ENCODE measurements at regions not wholly inside any gene's neighbourhood (a gene's known extent, or its start where the extent isn't known, plus 50 kb on each side); places are given as distances from the start of the nearest gene placed in this dataset.

GRCh38 chr1:55318116-55318817 lies 103.1 kb upstream of the USP24 start:
- TF ChIP-seq CTCF (IDR thresholded peaks at IDR 0.05) (no peak), POLR2A (IDR thresholded peaks at IDR 0.05) (no peak), POLR2AphosphoS5 (IDR thresholded peaks at IDR 0.05) (no peak)
